HL-60 (cell line): ENCODE measurements at regions not wholly inside any gene's neighbourhood (a gene's known extent, or its start where the extent isn't known, plus 50 kb on each side); places are given as distances from the start of the nearest gene placed in this dataset.

Experiments
- DNase-seq, 2 experiments: peaks; one replicate each; pipeline ENCODE4 v3.0.0-alpha.2; 2010 to 2020; ENCODE audit warnings: low read depth in 1 of 2, low spot score in 1 of 2
- H3K27ac ChIP-seq: fragments of 250-450 bp; sonication (Bioruptor Pico); replicated peaks from 2 replicates; pipeline ENCODE4 v1.5.1; 2020; ENCODE audit warnings: mild to moderate bottlenecking, moderate library complexity
- H3K27me3 ChIP-seq: fragments of 250-450 bp; sonication (Bioruptor Pico); 2 replicates; pipeline ENCODE4 v1.5.1; 2021; ENCODE audit warnings: mild to moderate bottlenecking, moderate library complexity; ENCODE audit not compliant: insufficient read depth, poor library complexity, severe bottlenecking
- H3K4me3 ChIP-seq: replicated peaks from 2 replicates; pipeline ENCODE4 v1.5.1; 2011; ENCODE audit warnings: mild to moderate bottlenecking, control low read depth, low read length; ENCODE audit not compliant: insufficient read depth
- CTCF ChIP-seq: IDR thresholded peaks from one replicate; pipeline ENCODE4 v1.5.1; 2011; ENCODE audit warnings: low read length, control low read depth, inconsistent platforms; ENCODE audit not compliant: insufficient read depth
- GABPA ChIP-seq: IDR thresholded peaks from 2 replicates; pipeline ENCODE4 v1.6.1; 2012; ENCODE audit warnings: low read depth
- POLR2AphosphoS5 ChIP-seq: IDR thresholded peaks from 2 replicates; pipeline ENCODE4 v1.6.1; 2012; ENCODE audit warnings: low read depth
- SPI1 ChIP-seq: IDR thresholded peaks from 2 replicates; pipeline ENCODE4 v1.6.1; 2012; ENCODE audit warnings: low read depth, mild to moderate bottlenecking, borderline replicate concordance
- TF ChIP-seq, protein P1 (sequence below): IDR thresholded peaks from 2 replicates; pipeline ENCODE4 v1.6.1; 2012; ENCODE audit warnings: low read depth; ENCODE audit not compliant: insufficient replicate concordance

DNA sequence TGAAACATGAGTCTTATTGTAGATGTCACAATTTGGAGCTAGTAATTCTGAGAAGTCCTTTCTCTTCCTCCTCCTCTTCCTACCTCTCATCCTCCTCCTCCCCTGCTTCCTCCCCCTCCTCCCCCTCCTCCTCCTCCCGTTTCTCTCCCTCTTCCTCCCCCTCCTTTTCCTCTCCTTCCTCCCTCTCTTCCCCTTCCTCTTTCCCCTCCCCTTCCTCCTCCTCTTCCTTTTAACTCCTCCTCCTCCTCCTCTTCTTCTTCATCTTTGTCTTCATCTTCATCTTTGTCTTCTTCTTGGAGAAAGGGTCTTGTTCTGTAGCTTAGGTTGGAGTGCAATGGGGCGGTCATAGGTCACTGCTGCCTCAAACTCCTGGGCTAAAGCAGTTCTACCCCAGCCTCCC, 161.8 kb downstream of the PCDH7 start:
- Histone ChIP-seq H3K27me3 (no peaks in the 10 kb centered on the region), H3K4me3 (no peak overlapping the region), H3K27ac (no peak overlapping the region)
- no peak for DNase-seq
- TF ChIP-seq CTCF (no peak), SPI1 (no peak), POLR2AphosphoS5 (no peak), GABPA (no peak)
- TF ChIP-seq, protein P1, sequence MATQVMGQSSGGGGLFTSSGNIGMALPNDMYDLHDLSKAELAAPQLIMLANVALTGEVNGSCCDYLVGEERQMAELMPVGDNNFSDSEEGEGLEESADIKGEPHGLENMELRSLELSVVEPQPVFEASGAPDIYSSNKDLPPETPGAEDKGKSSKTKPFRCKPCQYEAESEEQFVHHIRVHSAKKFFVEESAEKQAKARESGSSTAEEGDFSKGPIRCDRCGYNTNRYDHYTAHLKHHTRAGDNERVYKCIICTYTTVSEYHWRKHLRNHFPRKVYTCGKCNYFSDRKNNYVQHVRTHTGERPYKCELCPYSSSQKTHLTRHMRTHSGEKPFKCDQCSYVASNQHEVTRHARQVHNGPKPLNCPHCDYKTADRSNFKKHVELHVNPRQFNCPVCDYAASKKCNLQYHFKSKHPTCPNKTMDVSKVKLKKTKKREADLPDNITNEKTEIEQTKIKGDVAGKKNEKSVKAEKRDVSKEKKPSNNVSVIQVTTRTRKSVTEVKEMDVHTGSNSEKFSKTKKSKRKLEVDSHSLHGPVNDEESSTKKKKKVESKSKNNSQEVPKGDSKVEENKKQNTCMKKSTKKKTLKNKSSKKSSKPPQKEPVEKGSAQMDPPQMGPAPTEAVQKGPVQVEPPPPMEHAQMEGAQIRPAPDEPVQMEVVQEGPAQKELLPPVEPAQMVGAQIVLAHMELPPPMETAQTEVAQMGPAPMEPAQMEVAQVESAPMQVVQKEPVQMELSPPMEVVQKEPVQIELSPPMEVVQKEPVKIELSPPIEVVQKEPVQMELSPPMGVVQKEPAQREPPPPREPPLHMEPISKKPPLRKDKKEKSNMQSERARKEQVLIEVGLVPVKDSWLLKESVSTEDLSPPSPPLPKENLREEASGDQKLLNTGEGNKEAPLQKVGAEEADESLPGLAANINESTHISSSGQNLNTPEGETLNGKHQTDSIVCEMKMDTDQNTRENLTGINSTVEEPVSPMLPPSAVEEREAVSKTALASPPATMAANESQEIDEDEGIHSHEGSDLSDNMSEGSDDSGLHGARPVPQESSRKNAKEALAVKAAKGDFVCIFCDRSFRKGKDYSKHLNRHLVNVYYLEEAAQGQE: no peak

DNA sequence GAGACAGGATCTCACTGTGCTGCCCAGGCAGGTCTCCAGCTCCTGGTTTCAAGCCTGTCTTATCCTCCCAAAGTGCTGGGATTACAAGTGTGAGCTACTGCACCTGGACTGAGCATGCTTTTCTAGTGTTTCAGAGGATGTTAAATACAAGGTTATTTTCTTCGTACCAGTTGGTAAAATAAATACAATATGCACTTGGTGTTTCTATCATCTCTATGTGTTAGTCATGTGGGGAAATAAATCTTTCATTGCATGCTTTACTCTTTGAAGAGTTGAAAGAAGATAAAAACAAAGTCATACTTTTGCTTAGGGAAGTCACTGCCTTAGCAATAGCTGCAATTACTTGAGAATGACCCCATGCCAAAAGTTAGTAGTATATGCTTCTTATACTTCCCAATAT, 162.3 kb downstream of the PCDH7 start:
- Histone ChIP-seq H3K4me3 (no peak overlapping the region), H3K27ac (no peak overlapping the region), H3K27me3 (no peaks in the 10 kb centered on the region)
- TF ChIP-seq CTCF: no peak
- no peak for DNase-seq

GRCh38 chr4:30882995-30883675, 163.0 kb downstream of the PCDH7 start:
- Histone ChIP-seq H3K27ac (no peak overlapping the region), H3K4me3 (no peak overlapping the region), H3K27me3 (no peaks in the 10 kb centered on the region)
- TF ChIP-seq GABPA: no peak
- no peak for TF ChIP-seq POLR2AphosphoS5
- TF ChIP-seq SPI1: no peak
- TF ChIP-seq CTCF: no peak
- TF ChIP-seq, protein P1: no peak
- no peak for DNase-seq
